NAMALWA (cell line): ENCODE measurements at regions not wholly inside any gene's neighbourhood (a gene's known extent, or its start where the extent isn't known, plus 50 kb on each side); places are given as distances from the start of the nearest gene placed in this dataset.
A peak's percentile ranks its signal among the peaks of the same experiment; 100 is the strongest.

Experiments used
- DNase-seq: peaks from one replicate; pipeline ENCODE4 v3.0.0-alpha.2; 2015; ENCODE audit warnings: low spot score

DNA sequence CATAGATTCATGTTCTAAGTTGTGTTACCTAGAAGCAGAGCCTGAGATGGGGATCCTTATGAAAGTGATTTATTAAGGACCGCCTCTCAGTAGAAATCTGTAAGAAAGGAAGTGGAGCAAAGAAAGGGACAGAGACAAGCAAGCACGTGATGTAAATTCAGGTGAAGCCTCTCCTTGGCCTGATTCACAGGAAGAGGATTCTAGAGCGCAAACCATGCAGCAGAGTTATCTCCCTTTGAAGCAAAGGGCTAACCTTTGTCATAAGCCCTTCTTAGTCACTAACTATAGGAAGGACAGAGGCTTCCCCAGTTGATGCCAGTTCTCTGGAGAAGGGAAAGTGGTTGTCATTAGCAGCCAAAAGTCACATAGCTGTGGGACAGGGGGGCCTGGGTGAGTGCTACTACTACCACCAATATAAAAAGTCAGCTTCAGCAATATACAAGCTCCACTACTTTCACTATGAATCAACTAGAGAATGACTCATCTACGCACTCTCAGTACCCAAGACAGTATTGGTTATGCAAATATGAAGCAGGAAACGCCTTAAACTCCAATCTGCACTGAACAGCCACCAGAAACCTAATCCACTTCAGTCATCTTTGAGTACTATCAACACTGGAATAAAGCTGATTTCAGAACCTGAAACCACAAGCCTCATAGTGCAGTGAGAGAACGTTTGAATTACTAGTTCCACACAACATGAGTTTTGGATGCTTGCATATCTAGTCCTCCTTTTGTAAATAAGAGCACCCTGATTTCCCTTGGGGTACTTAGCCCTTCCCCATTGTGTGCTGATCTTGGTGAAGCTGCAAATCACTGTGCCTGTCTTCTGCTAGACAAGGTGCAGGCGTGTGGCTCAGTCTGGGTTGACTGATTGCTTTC is 162.7 kb downstream of the ZNF608 start:
- DNase-seq: peak; percentile 86

DNA sequence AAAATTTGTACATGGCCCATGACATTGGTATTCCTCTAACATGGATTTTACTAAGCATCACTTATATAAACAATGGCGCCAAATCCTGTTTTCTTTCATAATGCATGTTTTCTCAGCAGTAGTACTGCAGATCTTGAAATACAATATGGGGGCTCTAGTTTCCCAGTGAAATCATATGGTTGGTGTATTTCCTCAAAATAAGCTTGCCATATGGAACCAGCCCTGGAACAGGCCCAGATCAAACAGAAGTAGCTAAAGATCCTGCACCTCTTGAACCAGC is 163.9 kb downstream of the ZNF608 start:
- no peak for DNase-seq

- DNase-seq: no peak
Measured at GRCh38 chr5:124581738-124582560, 164.5 kb downstream of the ZNF608 start.

- no peak for DNase-seq
Measured at GRCh38 chr5:124580925-124581737, 165.3 kb downstream of the ZNF608 start.

DNA sequence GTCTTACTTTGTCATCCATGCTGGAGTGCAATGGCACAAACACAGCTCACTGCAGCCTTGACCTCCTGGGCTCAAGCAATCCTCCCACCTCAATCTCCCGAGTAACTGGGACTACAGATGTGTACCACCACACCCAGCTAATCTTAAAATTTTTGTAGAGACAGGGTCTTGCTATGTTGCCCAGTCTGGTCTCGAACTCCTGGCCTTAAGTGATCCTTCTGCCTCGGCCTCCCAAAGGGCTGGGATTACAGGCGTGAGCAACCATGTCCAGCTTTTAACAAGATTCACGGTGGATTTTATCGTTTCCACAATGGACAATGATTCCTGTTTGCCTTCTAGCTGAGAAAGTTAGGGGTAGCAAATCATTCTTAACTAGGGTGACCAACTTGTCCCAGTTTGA is 165.9 kb downstream of the ZNF608 start:
- DNase-seq: no peak

DNA sequence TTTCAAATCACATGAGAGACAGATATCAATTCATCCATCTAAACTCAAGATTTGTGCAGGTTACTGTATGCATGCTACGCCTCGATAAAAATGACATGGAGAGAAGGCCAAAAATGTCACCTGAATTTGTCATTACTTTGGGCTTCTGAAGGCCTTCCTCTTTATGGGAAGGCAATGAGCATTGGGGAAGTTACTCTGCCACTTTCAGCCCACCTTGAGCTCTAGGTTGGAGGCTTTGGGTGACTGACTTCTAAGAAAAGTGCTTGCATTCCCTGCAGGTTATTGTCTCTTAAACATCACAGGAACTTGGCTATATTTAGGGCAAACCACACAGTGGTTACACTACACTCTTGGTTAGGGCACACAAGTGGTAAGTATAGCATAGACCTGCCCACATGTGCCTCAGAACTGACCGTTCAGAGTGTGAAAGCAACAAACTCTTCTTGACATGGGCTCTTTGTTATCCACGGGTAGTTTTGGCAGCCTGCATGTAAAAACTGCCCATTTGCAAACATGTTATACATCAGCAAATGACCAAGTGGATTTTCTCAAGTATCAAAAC is 169.5 kb downstream of the ZNF608 start:
- DNase-seq: no peak

GRCh38 chr5:124575725-124576124 is 170.7 kb downstream of the ZNF608 start:
- DNase-seq: no peak

DNA sequence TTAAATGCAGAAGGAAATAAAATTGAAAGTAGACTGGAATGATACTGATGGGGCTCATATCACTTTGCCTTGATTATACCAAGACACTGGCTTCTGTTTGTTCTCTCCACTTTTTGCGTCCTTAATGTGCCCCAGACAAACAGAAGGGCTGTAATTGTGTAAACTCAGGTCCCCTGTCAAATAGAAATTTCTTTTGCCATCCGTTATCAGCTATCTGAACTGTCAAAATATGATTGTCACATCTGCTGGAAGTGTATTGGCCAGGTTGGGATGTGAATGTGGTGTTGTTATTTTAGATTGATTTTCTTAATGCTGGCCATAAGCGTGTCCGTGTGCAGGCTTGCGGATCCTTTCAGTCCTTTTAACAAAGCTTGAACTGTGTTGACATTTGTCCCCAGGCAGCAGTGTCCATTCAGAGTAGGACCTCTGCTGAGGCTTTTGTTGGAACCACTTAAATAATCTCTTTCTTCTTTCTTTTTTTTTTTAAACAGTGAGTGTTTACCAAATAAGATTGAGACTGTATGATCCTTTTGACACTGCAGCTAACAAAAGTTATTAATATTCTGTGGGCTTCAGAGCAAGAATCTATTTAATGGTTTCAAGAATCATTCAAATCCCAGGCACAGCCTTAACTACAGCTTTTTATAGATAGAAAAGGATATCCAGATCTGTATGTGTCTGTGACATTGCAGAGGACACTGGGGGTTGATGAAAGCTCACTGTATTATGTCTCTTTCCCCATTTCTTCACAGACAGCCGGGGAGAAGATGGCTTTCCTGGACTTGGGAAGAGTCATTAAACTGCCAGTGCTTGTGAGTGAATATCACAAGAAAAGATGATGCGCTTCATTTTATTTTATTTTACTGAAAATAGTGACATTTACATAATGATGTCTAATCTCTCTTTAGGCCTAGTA is 171.7 kb downstream of the ZNF608 start:
- no peak for DNase-seq

DNA sequence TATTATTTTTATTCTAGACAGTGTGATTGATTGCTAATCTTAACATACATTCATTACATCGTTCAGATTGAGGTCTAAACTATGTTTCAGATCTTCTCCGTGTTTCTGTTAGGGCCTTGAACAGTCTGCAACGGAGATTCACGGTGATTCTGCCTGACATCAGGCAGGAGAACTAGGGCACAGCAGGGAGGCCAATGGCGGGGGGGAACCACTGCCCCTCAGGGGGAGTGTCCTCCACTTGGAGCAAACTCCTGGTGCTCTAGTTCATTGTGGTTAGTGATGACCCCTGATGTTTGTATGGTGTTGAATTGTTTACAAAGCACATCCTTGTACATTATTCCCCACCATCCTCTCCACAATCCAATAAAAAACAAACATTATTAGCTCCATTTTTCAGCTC is 173.5 kb downstream of the ZNF608 start:
- no peak for DNase-seq

- no peak for DNase-seq
Measured at GRCh38 chr5:124570285-124571035, 176.0 kb downstream of the ZNF608 start.

- no peak for DNase-seq
Measured at GRCh38 chr5:124566875-124567450, 179.5 kb downstream of the ZNF608 start.

- DNase-seq: no peak
Measured at GRCh38 chr5:124561451-124561850, 185.0 kb downstream of the ZNF608 start.

DNA sequence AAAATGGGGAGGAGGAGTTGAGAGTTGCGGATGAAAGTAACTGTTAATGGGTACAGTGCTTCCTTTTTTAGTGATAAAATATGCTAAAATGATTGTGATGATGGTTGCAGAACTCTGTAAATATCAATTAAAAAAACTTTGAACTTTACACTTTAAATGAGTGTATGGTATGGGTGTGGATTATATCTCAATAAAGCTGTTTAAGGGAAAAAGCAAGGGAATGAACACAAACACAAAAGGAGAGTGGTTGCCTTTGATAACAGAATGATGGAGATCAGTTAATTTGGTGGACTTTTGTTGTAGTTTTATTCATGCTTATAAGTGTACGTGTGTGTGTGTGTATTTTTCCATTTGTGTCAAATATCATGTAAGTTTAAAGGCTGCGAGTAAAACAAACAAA is 186.1 kb downstream of the ZNF608 start:
- DNase-seq: no peak

DNA sequence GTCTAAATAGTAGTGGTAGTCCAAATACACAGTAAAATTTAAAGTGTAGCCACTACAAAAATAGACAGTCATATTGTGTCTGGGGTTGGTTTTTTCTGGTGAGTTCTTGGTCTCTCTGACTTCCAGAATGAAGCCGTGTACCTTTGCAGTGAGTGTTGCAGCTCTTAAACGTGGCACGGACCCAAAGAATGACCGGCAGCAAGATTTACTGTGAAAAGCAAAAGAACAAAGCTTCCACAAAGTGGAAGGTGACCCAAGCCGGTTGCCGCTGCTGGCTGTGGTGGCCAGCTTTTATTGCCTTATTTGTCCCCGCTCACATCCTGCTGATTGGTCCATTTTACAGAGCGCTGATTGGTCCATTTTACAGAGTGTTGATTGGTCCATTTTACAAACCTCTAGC is 188.7 kb downstream of the ZNF608 start:
- peak; percentile 2 for DNase-seq

GRCh38 chr5:124554746-124555578 is 191.5 kb downstream of the ZNF608 start:
- no peak for DNase-seq

DNA sequence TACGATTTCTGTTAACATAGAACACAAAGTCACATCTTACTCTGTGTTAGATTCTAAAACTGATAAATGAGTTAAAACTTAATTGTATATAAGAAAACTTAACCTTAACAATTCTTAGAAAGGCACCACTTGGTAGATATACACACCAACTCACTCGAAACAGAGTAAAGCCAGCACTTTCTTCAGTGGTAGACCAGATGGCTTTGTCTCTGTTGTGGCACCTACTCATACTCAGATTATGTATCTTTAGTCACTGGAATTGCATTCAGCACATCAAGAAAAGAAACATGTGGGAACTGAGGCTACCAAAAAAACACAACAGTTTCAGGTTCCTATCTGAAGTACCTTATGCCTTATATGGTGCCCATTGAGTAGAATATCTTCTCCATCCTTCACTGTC is 192.5 kb downstream of the ZNF608 start:
- no peak for DNase-seq

GRCh38 chr5:124552526-124552925 is 193.9 kb downstream of the ZNF608 start:
- no peak for DNase-seq

DNA sequence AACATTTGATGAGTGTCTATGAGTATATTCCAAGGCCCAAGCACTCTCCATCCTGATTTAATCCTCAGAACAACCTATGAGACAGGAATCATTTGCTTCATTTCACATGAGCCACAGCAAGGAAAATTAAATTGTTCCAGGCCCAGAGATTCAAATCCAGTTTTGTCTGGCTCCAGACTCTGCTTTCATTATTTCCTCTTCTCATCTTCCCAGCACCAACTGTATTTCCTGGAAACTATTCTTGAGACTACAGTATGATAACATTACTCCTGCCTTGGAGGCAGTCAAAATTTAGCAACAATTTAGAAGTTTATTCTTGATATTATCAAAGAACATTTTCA is 194.5 kb downstream of the ZNF608 start:
- no peak for DNase-seq

DNA sequence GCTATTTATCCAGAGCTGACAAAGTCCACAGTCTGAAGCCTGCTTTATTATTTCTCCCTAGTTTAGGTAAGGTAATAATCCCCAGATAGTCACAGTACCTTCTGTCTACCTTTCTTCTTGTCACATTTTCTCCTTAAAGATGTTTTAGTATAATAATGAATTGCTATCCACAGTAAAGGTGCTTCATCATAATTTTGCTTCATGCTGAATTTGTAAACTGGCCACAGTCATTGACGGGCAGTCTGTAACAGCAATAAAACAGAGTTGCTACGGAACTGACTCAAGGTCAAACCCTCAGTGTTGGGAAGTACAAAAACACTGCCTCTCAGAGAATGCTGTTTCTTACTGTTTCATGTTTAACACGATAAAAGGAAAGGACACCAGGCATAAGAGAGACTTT is 195.7 kb downstream of the ZNF608 start:
- no peak for DNase-seq
